ENCODE measurements at regions not wholly inside any gene's neighbourhood (a gene's known extent, or its start where the extent isn't known, plus 50 kb on each side); places are given as distances from the start of the nearest gene placed in this dataset.
"Not testable (repeated sequence)": the region's sequence is repeated elsewhere in the genome, so short reads cannot be mapped to it uniquely, and the experiment has no call there.

- DNase-seq = no peak
These were observed 421.0 kb upstream of the API5 start for GRCh38 chr11:42890773-42891172.

- DNase-seq = no peak
These were observed 410.7 kb upstream of the API5 start for GRCh38 chr11:42901084-42901483.

GRCh38 chr11:42906226-42906625 lies 405.6 kb upstream of the API5 start:
- no peak for DNase-seq

- DNase-seq = no peak
These were observed 398.1 kb upstream of the API5 start for GRCh38 chr11:42913731-42914130.

GRCh38 chr11:42923651-42924050 lies 388.1 kb upstream of the API5 start:
- no peak for DNase-seq

GRCh38 chr11:42925916-42926315 lies 385.9 kb upstream of the API5 start:
- DNase-seq = no peak

GRCh38 chr11:42947405-42947804 lies 364.4 kb upstream of the API5 start:
- DNase-seq = no peak

GRCh38 chr11:42949738-42950376 lies 361.9 kb upstream of the API5 start:
- not testable (repeated sequence) for DNase-seq

GRCh38 chr11:42951266-42951665 lies 360.5 kb upstream of the API5 start:
- peak; percentile 53 for DNase-seq

- DNase-seq = no peak
These were observed 354.0 kb upstream of the API5 start for GRCh38 chr11:42957831-42958230.

GRCh38 chr11:42958635-42959034 lies 353.2 kb upstream of the API5 start:
- DNase-seq = no peak

GRCh38 chr11:42960521-42961088 lies 351.2 kb upstream of the API5 start:
- DNase-seq = no peak

GRCh38 chr11:42967653-42968052 lies 344.1 kb upstream of the API5 start:
- no peak for DNase-seq

GRCh38 chr11:42972741-42973140 lies 339.1 kb upstream of the API5 start:
- DNase-seq = peak; percentile 97

- peak; percentile 60 for DNase-seq
These were observed 337.2 kb upstream of the API5 start for GRCh38 chr11:42974510-42975179.

- DNase-seq = peak; percentile 60
These were observed 336.6 kb upstream of the API5 start for GRCh38 chr11:42975180-42975529.

GRCh38 chr11:42976636-42977217 lies 335.1 kb upstream of the API5 start:
- DNase-seq = peak; percentile 29

GRCh38 chr11:42992594-42992993 lies 319.2 kb upstream of the API5 start:
- DNase-seq = no peak

- DNase-seq = peak; percentile 98
These were observed 315.1 kb upstream of the API5 start for GRCh38 chr11:42996421-42997307.

GRCh38 chr11:43004879-43005278 lies 306.9 kb upstream of the API5 start:
- not testable (repeated sequence) for DNase-seq

- no peak for DNase-seq
These were observed 301.8 kb upstream of the API5 start for GRCh38 chr11:43010042-43010441.

- DNase-seq = no peak
These were observed 299.2 kb upstream of the API5 start for GRCh38 chr11:43012606-43013005.

- peak; percentile 63 for DNase-seq
These were observed 290.3 kb upstream of the API5 start for GRCh38 chr11:43021466-43021865.
